OCI-LY7 (cell line): ENCODE measurements at regions not wholly inside any gene's neighbourhood (a gene's known extent, or its start where the extent isn't known, plus 50 kb on each side); places are given as distances from the start of the nearest gene placed in this dataset.

Source experiments
- CTCF ChIP-seq: fragments of 200-600 bp; sonication (generic); conservative IDR thresholded peaks from 2 replicates; pipeline ENCODE4 v1.5.1; 2014; ENCODE audit warnings: mild to moderate bottlenecking, antibody characterized with exemption, low read length, moderate library complexity, mixed read lengths
- EZH2phosphoT487 ChIP-seq: fragments of 200-600 bp; sonication (generic); IDR thresholded peaks from 2 replicates; pipeline ENCODE4 v1.6.1; 2018; ENCODE audit warnings: low read depth, borderline replicate concordance, mild to moderate bottlenecking, mixed run types, antibody characterized with exemption, low read length, moderate library complexity, mixed read lengths

GRCh38 chr1:14255233-14255632, 343.3 kb upstream of the KAZN start:
- TF ChIP-seq CTCF, result no peak
- no peak for TF ChIP-seq EZH2phosphoT487
